HG03442 (cell line): ENCODE measurements at regions not wholly inside any gene's neighbourhood (a gene's known extent, or its start where the extent isn't known, plus 50 kb on each side); places are given as distances from the start of the nearest gene placed in this dataset.

Experiments
- ATAC-seq: cut with Tn5 transposase; IDR thresholded peaks from one replicate; pipeline ENCODE4 v1.9.1; 2021; ENCODE audit warnings: mild to moderate bottlenecking, moderate library complexity; ENCODE audit not compliant: unreplicated experiment

DNA sequence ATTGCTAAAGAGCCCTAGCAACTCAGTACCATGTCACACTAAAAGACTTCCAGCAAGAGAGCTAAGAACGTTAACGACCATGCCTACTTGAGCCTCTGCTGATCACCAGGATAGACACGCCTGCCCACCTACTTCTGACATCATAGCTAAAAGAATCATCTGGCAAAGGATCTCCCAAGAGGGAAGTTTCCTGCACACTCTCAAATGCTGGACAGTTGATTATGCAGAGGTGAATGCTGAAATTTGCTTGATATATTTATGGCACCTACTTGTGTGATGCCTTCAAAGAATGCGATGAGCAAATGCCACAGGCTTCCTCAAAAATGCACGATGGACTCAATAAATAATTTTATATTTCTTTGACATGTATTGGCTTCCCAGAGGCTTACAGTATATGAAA is 113.6 kb downstream of the GALC start:
- no peak for ATAC-seq

DNA sequence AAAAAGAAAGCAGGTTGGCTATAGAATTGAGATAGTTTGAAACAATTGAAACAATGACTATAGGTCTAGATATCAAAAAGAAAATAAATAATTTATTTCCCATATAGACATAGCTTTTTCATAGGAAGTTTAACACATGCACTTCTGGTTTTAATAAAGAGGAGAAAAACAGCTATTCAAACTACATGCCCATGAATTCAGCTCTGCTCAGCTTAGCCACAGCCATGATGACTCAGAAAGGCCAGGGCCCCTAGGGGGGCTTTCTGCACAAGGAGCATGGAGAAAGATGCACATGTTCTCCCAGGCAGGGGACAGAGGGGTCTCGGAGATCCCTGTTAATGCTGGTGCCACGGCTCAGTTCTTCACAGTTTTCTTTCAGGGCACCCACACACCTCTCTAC is 114.0 kb downstream of the GALC start:
- no peak for ATAC-seq

DNA sequence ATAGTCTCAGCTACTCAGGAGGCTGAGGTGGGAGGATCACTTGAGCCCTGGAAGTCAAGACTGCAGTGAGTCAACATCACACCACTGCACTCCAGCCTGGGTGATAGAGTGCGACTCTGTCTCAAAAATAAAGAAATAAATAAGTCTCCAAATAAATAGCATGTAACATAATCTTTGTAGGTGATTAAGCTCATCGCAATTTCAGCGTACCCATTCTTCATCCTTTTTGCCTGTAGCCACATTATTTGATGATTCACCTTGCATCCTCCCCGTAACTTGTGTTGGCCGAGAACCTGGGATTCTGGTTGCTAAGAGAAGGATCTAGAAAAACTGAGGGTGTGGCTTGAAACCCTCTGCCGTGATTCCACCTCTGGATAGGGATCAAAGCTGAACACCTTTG is 115.1 kb downstream of the GALC start:
- ATAC-seq, result no peak

DNA sequence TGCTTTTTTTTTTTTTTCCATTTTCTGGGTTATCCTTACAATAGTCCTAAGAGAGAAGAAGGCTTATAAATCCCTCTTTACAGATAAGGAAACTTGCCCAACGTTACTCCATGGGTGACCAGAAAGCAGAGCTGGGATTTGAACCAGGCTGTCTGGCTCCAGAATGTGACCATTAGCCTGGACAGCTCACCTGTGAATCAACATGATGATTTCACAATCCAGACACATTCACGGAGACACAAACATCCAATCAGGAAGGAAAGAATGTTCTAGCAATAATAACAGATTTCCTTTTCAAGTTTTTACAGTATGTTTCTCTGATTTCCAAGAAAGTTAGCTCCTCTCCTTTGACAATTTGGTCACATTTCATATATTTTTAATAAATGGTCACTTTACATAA is 118.3 kb downstream of the GALC start:
- no peak for ATAC-seq

DNA sequence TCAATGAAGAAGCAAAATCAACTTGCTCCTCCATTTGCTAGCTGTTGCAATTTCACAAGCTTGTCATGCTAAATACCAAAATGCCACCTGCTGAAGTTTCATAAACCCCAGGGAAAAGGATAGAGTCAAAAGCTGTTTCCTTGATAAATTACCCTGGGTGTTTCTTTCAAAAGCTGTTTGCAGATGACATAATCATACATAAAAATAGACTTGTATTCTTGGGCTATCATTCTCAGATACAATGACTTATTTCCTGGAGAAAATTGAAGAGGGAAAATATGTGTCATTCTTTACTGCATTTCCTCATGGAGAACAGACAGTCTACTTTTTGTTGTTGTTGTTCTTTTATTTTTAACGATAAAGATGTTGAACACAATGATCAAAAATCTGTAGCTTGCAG is 119.2 kb downstream of the GALC start:
- ATAC-seq, result no peak

DNA sequence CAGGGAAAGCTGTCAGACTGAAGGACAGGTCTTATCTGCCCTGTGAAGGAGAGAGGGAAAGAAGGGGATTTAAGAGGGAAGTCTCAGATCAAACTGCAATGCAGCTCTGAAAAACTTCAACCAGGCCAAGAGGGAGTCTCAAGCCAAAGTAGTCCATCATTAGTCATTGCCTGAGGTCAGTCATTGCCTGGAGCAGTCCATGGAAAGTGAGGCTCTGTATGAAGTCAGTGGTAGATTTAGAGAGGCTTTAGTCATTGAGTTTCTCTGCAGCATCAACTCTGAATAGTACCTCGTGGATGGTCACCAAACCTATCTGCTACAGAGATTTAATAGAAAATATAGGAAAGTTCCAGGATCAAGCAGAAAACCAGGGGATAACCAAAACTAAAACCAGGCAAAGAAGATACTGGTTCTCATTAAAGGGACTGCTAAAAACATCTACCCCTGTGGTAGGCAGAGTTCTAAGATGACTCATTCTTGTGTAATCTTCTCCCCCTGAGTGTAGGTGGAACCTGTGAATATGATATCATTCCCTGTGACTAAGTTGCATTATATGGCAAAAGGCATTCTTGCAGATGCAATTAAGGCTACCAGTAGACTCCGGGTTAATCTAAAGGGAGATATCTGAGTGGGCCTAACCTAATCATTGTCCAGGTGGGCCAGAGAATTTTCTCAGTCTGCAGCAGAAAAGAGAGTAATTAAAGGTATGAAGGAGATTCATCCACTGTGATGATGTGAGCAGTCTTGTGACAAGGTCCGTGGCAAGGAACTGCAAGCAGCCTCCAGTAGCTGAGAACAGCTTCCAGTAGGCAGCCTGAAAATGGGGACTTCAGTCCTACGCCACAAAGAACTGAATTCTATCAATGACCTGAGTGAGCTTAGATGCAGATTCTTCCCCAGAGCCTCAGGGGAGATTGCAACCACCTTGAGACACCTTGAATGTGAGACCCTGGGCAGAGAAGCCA is 123.1 kb downstream of the GALC start:
- peak; percentile 81 for ATAC-seq

DNA sequence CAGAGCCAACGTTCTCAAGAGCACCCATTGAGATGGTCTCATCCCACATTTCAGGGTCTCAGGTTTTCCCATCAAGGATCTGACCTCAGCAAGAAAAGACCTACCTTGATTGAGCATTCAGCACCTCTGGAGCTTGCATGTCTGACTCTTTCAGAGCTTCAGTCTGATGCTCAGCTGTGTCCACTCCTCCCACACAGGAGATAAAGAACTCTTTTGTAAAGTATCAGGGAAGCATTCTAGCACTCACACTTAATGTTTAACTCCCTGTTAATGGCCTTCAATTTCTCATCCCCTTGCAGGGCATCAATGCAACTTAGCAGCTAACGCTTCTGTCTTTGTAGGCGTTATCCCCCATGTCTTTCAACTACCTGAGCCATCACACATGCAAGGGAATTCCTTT is 124.1 kb downstream of the GALC start:
- no peak for ATAC-seq

DNA sequence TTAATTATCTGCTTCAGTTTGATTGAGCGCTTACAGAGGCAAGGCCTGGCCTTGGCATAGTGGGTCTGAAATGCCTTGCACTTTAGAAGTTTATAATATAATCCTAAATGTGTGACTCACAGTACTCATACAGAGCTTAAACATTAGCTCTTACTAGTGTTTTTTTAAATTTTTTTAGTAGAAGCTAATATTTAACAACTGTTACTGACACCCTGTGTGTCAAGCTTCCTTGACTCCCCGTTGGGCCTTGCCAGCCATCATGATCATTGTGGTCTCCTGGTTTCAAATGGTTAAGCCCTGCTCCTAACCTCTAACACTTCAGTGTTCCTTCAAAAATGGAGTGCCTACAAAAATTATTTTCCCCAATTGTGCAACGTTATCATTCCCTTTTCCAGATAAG is 126.9 kb downstream of the GALC start:
- no peak for ATAC-seq

DNA sequence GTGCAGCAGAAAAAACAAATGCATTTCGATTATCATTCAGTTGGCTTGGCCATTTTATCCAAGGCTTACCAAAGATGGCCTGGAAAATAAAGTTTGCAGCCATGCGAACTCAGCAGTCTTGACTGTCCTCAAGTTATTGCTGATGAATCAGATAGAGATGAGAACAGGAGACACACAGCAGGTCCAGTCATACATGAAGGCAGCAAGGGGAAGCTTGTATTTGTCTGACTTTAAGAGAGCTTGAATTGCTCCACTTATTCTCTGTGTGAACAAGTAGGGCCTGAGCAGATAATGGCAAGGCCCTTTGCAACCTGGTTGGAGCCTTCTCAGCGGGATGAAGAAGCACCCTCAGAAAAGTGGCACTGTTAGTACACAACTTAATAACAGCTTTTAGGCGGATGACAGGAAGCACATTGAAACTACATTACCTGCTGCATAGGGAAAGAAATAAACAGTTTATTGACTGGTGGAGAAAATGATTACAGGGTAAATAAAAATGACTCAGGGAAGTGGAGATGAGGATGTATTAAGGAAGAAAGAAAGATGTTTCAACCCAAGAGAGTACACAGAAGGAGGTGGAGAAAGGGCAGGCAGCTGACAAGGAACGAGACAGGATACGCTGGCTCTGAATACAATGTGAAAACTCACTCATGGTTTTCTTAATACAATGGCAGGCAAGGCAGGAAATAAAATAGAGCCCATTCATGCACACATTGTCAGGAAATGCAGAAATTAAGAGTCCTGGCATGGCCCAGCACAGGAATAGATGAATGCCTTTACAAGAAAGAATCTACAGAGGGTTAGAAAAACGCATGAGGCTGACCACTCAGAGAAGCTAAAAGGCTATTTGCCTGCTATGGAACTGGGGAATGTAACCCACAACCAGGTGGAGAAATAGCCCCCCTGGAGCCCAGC is 128.4 kb downstream of the GALC start:
- no peak for ATAC-seq

DNA sequence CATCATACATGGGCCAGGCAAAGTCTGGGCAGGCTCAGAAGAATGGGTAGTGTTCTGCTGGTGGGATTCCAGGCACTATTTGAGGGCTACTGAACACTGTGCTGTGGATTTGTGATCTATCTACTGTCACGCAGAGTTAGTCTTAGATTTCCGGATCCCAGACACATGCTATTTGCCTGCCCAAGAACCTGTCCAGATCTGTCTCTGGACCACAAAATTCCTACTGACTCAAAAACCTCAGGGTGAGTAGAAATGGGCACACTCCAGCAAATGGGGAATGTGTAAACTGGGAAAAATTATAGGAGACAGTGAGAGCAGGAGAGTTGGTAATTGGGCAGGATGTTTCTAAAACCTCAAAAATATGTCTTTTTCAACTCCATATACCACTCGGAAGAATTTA is 129.9 kb downstream of the GALC start:
- ATAC-seq, result no peak

DNA sequence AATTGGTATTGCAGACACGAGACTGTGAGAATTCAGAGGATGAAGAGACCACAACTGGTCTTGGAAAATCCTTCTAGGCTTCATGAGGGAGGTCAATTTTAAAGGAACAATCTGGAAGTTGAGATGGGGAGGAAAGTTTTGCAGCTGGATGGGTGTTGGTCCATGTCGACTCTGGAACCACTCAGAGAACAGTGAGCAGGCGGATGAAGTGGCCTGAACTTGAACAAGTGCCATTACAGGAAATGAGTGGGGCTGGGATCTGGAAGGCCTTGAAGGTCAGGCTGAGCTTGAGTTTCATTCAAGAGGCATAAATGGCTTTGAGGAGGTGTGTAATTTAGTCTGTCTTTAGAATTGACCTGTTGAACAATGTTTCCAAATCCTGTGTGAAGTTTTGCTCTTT is 140.9 kb downstream of the GALC start:
- no peak for ATAC-seq

DNA sequence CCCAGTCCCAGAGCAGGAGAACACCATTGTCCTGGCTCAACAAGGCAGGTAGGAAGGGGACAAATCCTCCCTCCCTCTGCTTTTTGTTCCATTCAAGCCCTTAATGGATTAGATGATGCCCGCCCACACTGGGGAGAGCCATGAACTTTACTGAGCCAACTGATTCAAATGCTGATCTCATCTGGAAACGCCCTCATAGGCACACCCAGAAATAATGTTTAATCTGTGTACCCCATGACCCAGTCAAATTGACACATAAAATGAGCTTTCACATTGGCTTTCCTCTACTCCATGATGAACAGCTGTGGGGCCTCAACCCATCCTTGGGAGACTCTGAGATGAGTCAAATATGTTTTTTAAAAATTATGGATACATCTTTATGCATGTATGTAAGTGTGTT is 141.8 kb downstream of the GALC start:
- no peak for ATAC-seq

DNA sequence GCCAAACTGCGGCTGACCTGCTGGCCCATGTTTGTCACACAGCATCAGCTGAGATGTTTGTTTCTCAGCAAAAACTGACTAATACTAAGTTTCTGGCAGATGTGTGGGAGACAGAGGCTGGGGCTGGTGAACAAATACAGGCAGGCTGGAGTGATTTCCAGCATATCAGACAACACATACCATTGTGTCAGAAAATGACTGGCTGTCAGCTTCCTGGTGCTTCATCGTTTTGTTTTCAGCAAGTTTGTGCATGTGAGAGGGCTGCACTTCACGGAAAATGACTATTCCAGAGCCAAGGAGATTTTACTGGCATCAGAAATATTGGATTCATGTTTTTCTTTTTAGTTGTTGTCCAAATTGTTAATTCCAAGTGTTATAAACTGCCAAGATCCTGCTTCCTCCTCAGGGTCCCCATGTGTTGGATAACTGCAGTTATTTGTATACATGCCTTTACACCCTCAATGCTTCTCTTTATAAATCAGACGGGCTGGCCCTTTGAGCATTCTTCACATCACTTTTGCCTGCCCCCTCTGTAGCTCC is 145.7 kb downstream of the GALC start:
- no peak for ATAC-seq

DNA sequence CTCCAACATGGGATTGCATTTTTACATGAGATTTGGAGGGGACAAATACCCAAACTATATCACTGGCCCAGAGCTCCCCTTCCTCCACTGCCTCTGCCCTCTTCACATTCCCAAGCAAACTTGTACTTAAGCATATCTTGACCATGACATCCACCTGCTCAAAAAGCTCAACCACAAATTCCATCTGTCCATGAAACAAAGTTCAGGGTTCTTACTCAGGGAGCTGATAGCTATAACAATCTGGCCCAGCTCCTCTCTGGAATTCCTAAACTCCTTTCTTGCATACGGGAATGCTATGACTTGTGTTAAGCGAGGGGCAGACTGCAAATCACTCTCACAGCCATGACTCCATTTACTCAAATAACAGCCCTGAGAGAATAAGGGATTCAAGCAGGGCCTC is 152.1 kb downstream of the GALC start:
- no peak for ATAC-seq

DNA sequence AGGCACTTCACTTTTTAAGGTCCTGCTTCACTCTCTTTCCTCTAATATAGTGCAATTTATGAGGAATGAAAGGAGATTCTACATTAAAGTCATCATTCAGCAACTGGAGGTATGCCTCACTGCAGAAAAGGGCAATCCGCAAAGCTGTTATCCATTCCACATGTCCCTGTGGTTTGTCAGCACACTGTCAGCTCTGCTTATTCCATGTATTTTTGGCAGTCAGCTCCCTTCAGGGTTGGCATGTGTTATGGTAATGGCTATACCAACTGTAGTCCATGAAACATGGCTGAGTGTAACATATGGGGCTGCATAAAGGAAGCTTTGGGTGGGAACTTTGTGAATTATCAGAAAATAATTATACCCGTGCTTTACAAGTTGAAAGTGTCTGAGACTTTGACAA is 154.1 kb downstream of the GALC start:
- no peak for ATAC-seq

DNA sequence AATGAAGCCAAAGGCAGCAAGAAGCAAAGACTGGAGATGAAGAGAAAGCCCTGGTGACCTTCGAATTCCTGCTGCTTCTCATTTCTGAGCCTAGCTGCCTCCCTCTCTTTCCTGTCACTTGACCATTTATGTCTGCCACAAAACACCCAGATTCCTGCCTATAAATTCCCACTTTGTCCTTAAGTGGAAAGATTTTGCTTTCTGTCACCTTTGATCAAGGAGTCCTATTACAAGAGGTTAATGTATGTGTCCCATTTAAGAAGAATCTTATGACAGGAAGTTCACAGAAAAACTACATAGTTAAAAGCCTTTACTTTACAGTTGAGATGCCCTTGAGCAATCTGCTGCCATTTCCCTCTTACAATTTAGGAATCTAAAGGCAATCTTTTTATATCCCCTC is 155.7 kb downstream of the GALC start:
- no peak for ATAC-seq

DNA sequence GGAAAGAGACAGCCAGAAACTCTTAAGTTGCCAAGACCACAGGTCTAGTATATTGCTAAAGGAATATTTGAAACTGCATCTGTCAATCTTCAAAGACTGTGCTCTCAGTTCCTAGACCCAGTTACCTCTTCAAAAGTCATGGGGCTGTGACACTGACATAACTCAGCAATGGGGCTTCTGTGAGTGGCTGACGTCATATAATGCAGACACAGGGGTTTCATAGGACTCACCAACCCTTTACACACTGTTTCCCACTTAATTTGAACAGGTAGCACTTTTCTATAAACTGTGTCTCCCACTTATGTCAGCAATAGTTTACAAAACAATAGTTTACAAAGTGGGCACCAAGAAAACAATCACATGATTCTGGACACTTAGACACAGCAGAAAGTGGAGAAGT is 158.4 kb downstream of the GALC start:
- no peak for ATAC-seq

DNA sequence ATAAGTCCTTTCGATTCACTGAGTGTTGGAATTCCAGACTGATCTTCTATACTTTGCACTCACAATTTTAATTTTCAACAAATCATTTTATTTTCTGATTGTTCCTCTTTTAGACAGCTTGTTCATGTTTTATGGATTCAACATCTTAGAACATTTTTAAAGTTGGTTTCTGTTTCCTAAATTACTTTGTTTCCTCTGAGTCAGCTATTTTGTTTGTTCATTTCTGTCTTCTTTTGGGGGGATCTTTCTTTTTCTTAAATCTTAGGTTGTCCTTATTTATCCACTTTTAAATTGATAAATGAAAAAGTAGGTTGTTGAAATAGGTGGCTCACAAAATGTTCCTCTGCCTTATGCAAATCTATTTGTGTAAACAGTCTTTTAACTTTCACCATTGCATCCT is 160.0 kb downstream of the GALC start:
- ATAC-seq, result no peak

DNA sequence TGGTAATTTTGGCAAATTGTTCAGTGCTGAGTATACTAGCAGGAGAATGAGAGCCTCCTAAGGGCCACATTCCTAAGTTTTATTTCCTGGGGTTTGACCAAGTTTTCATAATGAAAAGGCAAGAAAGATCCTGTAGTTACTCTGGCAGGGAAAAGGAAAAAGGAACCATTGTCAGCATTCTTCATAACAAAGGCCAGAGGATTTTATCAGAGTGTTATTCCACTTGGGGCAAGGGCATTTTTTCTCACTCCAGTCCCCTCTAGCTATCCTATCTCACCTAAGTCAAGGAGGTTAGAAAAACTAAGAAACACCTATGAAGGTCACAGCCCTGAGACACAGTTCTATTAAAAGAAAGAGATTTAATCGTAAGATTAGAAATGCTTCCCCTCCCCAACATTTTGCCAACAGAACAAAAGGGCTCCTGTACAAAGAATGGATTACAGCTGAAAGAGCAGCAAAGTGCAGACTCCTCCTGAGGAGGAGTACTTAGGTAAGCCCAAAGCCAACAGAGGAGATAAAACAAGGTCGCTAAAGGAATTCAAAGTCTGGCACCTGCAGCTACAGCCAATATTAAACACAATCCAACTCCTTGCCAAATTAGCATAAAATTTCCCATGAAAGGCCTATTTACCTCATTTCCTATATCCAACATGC is 162.4 kb downstream of the GALC start:
- ATAC-seq, result no peak

DNA sequence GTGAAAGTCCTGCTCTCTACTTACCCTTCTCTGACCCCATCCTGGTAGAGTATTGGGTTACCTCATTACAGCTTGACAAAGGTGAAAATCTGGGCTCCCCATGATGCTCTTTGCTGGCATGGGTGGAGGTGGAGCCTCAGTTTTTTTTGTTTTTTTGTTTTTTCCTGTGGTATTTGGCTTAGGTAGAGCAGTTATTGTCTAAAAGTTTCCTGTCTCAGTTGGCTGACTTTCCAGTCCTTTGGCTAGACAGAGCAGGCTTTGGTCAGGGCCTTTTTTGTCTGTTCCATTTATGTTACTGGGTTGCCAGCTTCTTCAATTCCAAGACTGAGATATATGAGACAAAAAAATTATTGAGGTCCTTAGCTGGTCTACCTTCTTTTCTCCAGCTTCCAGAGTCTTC is 163.4 kb downstream of the GALC start:
- ATAC-seq, result no peak

DNA sequence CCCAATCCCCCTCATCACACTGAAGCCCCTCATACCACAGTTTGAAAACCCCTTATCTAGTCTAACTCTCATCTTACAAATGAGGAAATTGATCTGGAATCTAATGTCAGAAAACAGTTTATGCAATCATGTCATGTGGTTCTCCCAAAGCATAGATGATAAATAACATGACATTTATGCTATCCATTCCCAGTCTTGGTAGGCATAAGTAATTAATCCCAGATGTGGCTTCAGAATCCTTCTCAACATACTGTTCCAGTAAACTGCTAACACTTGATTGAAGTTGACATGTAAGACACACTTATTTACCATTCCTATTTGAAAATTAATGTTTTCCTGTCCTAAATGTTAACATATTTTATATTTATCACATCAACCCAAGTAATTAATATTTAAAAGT is 168.7 kb downstream of the GALC start:
- ATAC-seq, result no peak
